ENCODE measurements at regions not wholly inside any gene's neighbourhood (a gene's known extent, or its start where the extent isn't known, plus 50 kb on each side); places are given as distances from the start of the nearest gene placed in this dataset.

DNA sequence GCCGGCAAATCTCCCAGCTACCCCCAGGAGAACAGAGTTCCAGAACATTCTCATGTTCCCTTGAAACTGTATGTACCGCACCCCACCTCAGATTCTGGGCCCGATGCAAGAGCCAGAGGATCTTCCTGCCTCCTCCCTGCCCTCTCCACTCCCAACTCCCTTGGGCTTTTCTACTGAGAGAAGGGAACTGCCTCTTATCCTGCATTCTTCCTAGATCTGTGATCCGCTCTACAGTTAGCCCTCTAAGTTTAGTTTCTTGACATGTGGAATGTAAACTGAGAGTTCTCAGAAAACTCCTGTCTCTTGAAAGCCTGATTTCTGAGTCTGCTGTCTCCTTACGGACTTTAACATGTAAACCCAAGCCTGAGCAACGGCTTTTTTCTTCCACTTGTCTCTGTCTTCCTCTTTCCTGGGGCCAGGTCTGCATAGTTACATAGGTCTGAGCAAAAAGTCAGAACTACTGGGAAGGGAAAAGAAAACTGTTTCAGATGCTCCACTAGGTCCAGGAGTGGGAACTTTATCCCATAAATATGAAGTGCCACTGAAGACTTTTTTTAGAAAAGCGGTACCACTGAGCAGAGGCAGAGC is 86.5 kb upstream of the TNFAIP3 start:
- TF ChIP-seq, protein P1, sequence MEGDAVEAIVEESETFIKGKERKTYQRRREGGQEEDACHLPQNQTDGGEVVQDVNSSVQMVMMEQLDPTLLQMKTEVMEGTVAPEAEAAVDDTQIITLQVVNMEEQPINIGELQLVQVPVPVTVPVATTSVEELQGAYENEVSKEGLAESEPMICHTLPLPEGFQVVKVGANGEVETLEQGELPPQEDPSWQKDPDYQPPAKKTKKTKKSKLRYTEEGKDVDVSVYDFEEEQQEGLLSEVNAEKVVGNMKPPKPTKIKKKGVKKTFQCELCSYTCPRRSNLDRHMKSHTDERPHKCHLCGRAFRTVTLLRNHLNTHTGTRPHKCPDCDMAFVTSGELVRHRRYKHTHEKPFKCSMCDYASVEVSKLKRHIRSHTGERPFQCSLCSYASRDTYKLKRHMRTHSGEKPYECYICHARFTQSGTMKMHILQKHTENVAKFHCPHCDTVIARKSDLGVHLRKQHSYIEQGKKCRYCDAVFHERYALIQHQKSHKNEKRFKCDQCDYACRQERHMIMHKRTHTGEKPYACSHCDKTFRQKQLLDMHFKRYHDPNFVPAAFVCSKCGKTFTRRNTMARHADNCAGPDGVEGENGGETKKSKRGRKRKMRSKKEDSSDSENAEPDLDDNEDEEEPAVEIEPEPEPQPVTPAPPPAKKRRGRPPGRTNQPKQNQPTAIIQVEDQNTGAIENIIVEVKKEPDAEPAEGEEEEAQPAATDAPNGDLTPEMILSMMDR (IDR thresholded peaks at IDR 0.05), result no peak
- H3K36me3 ChIP-seq (ENCODE audit: control insufficient read depth, insufficient read depth, low read length), result no peaks in the 10 kb centered on the region

DNA sequence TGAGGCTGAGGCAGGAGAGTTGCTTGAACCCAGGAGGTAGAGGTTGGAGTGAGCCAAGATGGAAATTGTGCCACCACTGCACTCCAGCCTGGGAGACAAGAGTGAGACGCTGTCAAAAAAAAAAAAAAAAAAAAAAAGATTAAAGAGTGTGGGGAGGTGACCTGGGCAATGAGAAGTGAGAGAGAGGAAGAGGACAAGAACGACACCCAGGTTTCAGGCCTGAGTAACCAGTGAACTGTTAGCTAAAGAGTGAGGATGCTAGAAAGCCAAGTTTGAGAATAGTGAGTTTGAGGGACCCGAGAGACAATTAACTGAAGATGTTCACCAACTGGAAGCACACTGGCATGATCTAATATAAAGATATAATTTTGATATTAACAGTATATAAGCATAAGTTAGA is 85.4 kb upstream of the TNFAIP3 start:
- Histone ChIP-seq H3K27ac (no peak overlapping the region), H3K4me1 (no peaks in the 10 kb centered on the region)

More for the DNA sequence above, 86.5 kb upstream of the TNFAIP3 start:
- Histone ChIP-seq H3K79me2 (no peaks in the 10 kb centered on the region), H2AFZ (no peak overlapping the region), H3K4me1 (no peaks in the 10 kb centered on the region), H3K4me3 (ENCODE audit: low read depth, low read length) (no peak overlapping the region), H3K4me2 (ENCODE audit: low read length) (no peak overlapping the region), H3K27ac (no peak overlapping the region), H3K9me3 (ENCODE audit: control insufficient read depth, low read length) (no peaks in the 10 kb centered on the region), H3K27me3 (ENCODE audit: control insufficient read depth, insufficient read depth, low read length) (no peaks in the 10 kb centered on the region), H3K9ac (no peak overlapping the region)

DNA sequence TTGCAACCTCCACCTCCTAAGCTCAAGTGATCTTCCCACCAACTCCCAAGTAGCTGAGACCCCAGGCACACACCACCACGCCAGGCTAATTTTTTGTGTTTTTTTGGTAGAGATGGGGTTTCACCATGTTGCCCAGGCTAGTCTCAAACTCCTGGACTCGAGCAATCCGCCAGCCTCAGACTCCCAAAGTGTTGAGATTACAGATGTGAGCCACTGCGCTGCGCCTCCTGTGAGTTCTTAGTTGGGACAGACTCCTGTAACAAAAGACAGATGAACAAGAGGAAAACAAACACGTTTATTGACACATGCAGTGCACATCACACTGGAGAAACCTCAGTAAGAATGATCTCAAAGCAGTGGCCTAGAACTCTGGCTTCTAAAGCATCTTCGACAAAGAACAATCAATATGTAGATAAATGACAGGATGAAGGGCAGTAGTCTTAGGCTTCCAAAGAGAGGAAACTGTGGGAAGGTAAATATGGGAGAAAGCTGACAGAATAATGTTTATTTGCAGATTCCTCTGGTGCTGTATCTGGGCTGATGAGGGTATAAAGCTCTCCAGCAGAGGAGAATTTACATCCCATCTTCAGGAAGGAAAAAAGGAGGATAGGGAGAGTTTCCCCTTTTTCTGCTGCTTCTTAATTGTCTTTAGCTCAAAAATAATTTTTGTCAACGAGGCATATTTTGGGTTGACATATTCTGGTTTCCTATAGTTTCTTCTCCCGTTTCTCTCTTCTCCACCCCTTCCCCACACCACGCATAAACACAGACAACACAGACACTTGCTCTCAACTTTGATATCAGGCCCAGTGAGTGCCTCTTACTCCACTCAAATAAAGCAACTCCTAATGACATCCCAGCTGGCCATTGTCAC is 84.7 kb upstream of the TNFAIP3 start:
- H3K4me2 ChIP-seq (ENCODE audit: low read length), result no peak overlapping the region
- H3K79me2 ChIP-seq, result no peaks in the 10 kb centered on the region
- no peak overlapping the region for H3K27ac ChIP-seq
- no peak overlapping the region for H3K9ac ChIP-seq
- H3K27me3 ChIP-seq (ENCODE audit: control insufficient read depth, insufficient read depth, low read length), result no peaks in the 10 kb centered on the region
- H3K9me3 ChIP-seq (ENCODE audit: control insufficient read depth, low read length), result no peaks in the 10 kb centered on the region
- no peak overlapping the region for H3K4me3 ChIP-seq (ENCODE audit: low read depth, low read length)
- H3K4me1 ChIP-seq, result no peaks in the 10 kb centered on the region
- H2AFZ ChIP-seq, result no peak overlapping the region
- TF ChIP-seq, protein P1 (IDR thresholded peaks at IDR 0.05), result no peak
- H3K36me3 ChIP-seq (ENCODE audit: control insufficient read depth, insufficient read depth, low read length), result no peaks in the 10 kb centered on the region

More for the DNA sequence above, 85.4 kb upstream of the TNFAIP3 start:
- Histone ChIP-seq H3K4me3 (ENCODE audit: low read depth, low read length) (no peak overlapping the region), H3K9ac (no peak overlapping the region), H3K79me2 (no peaks in the 10 kb centered on the region), H3K36me3 (ENCODE audit: control insufficient read depth, insufficient read depth, low read length) (no peaks in the 10 kb centered on the region), H3K27me3 (ENCODE audit: control insufficient read depth, insufficient read depth, low read length) (no peaks in the 10 kb centered on the region), H2AFZ (no peak overlapping the region), H3K9me3 (ENCODE audit: control insufficient read depth, low read length) (no peaks in the 10 kb centered on the region), H3K4me2 (ENCODE audit: low read length) (no peak overlapping the region)
- TF ChIP-seq, protein P1 (IDR thresholded peaks at IDR 0.05), result no peak

DNA sequence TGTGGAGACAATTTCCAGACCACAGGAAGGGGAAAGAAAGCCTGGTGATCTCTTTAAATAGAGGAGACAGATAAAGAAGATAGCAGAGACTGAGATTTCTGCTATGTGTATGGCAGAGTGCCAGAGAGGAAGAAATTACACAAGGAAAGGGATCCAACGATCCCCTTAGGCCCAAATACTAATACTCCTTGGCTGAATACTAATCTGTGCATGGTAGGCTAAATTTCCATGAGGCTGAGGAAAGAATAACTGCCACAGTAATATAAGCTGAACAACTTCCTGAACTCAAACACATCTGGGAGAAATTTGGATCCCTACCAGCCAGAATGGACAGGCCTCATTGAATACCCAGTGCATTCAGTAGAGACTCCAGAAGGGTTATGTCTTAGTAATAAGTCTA is 83.3 kb upstream of the TNFAIP3 start:
- H3K4me2 ChIP-seq (ENCODE audit: low read length), result no peak overlapping the region
- no peak overlapping the region for H3K27ac ChIP-seq
- H3K36me3 ChIP-seq (ENCODE audit: control insufficient read depth, insufficient read depth, low read length), result no peaks in the 10 kb centered on the region
- TF ChIP-seq, protein P1 (IDR thresholded peaks at IDR 0.05), result no peak
- no peak overlapping the region for H3K4me3 ChIP-seq (ENCODE audit: low read depth, low read length)
- no peak overlapping the region for H3K9ac ChIP-seq
- no peaks in the 10 kb centered on the region for H3K9me3 ChIP-seq (ENCODE audit: control insufficient read depth, low read length)
- H3K27me3 ChIP-seq (ENCODE audit: control insufficient read depth, insufficient read depth, low read length), result no peaks in the 10 kb centered on the region
- no peak overlapping the region for H2AFZ ChIP-seq
- H3K79me2 ChIP-seq, result no peaks in the 10 kb centered on the region
- H3K4me1 ChIP-seq, result no peaks in the 10 kb centered on the region
